Mucosa of descending colon (tissue), 3 donors: ENCODE measurements at regions not wholly inside any gene's neighbourhood (a gene's known extent, or its start where the extent isn't known, plus 50 kb on each side); places are given as distances from the start of the nearest gene placed in this dataset.
A peak's percentile ranks its signal among the peaks of the same experiment; 100 is the strongest.

ENCODE experiments used
- ATAC-seq: fragments of 200-7000 bp; cut with Tn5 transposase; one replicate; pipeline ENCODE4 v1.9.1; 2020; ENCODE audit warnings: mild to moderate bottlenecking, moderate library complexity
- DNase-seq, 3 donors: peaks; one replicate each; pipeline ENCODE4 v3.0.0-alpha.2; 2020
- H3K36me3 ChIP-seq: fragments of 200-600 bp; one replicate; pipeline ENCODE4 v1.8.0; 2021; ENCODE audit warnings: low read depth, mild to moderate bottlenecking
- H3K4me1 ChIP-seq: fragments of 200-600 bp; one replicate; pipeline ENCODE4 v1.8.0; 2021; ENCODE audit warnings: low read depth, mild to moderate bottlenecking
- H3K4me3 ChIP-seq: fragments of 200-600 bp; one replicate; pipeline ENCODE4 v1.8.0; 2021; ENCODE audit warnings: mild to moderate bottlenecking
- H3K9me3 ChIP-seq: fragments of 200-600 bp; one replicate; pipeline ENCODE4 v1.8.0; 2021; ENCODE audit warnings: mild to moderate bottlenecking
- CTCF ChIP-seq: fragments of 200-600 bp; IDR thresholded peaks from one replicate; pipeline ENCODE4 v1.8.0; 2022; ENCODE audit warnings: antibody characterized with exemption, mild to moderate bottlenecking
- intact Hi-C, 2 donors: fragments of 100-400 bp; cut with DNase I in 1 of 2; cut with micrococcal nuclease in 1 of 2; formaldehyde crosslinking; loops; one replicate each; pipeline versions ENCODE4 v1.11.0 to v1.11.1; 2022; cut with DNase I, micrococcal nuclease
- donor health status: DM: no; HTN: no; CAD: no; lungs with moderate emphysema.
- donor health status: DM: no; HTN: no; CAD: no.
- donor health status: DM: no; HTN: yes; CAD: no.

DNA sequence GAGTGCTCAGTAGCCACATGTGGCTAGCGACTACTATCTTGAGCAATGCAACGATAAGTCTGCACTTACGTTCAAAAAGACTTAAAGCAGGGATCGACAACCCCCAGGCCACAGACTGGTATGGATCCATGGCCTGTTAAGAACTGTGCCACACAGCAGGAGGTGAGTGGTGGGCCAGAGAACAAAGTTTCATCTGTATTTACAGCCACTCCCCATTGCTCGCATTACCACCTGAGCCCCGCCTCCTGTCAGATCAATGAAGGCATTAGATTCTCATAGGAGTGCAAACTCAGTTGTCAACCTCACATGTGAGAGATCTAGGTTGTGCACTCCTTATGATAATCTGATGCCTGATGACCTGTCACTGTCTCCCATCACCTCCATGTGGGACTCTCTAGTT lies 103.6 kb upstream of the ZRANB2 start:
- Histone ChIP-seq H3K9me3 (no peaks in the 10 kb centered on the region), H3K4me1 (no peaks in the 10 kb centered on the region), H3K4me3 (no peak overlapping the region), H3K36me3 (no peaks in the 10 kb centered on the region)
- intact Hi-C loops, result no loop called here
- DNase-seq (no peak), ATAC-seq (no peak)
- no peak for TF ChIP-seq CTCF

GRCh38 chr1:71179997-71180396 lies 99.2 kb upstream of the ZRANB2 start:
- no peaks in the 10 kb centered on the region for H3K4me1 ChIP-seq
- intact Hi-C loops, result no loop called here
- ATAC-seq, result peak; percentile 74
- H3K4me3 ChIP-seq, result no peak overlapping the region
- DNase-seq, result no peak
- TF ChIP-seq CTCF, result no peak
- H3K9me3 ChIP-seq, result no peaks in the 10 kb centered on the region
- H3K36me3 ChIP-seq, result no peaks in the 10 kb centered on the region

DNA sequence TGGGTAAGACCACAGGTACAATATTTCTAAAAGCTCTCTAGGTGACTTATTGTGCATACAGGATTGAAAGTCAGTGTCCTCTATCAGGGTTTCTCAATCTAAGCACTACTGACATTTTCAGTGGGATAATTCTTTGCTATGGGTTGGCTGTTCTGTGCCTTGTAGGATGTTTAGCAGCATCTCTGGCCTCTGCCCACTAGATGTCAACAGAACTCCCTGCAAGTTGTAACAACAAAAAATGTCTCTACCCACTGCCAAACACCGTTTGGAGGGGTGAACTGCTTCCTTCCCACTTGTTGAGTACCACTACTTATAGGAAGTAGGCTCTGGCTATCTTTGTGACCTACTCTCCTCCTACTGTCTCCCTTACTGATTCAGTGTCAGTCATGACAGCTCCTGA lies 90.1 kb upstream of the ZRANB2 start:
- Histone ChIP-seq H3K9me3 (no peaks in the 10 kb centered on the region), H3K4me3 (no peak overlapping the region), H3K4me1 (no peaks in the 10 kb centered on the region), H3K36me3 (no peaks in the 10 kb centered on the region)
- intact Hi-C loops, result no loop called here
- no peak for DNase-seq
- ATAC-seq, result no peak
- TF ChIP-seq CTCF, result no peak

GRCh38 chr1:71167505-71167904 lies 86.7 kb upstream of the ZRANB2 start:
- Histone ChIP-seq H3K36me3 (no peaks in the 10 kb centered on the region), H3K4me1 (no peaks in the 10 kb centered on the region), H3K9me3 (no peaks in the 10 kb centered on the region), H3K4me3 (no peak overlapping the region)
- no peak for TF ChIP-seq CTCF
- no peak for ATAC-seq
- DNase-seq, result no peak
- intact Hi-C loops, result no loop called here

GRCh38 chr1:71166178-71167173 lies 85.6 kb upstream of the ZRANB2 start:
- Histone ChIP-seq H3K36me3 (no peaks in the 10 kb centered on the region), H3K4me1 (no peaks in the 10 kb centered on the region), H3K9me3 (no peaks in the 10 kb centered on the region), H3K4me3 (no peak overlapping the region)
- no peak for TF ChIP-seq CTCF
- DNase-seq (no peak), ATAC-seq (no peak)
- intact Hi-C loops, result no loop called here
